ENCODE measurements at regions not wholly inside any gene's neighbourhood (a gene's known extent, or its start where the extent isn't known, plus 50 kb on each side); places are given as distances from the start of the nearest gene placed in this dataset.
A peak's percentile ranks its signal among the peaks of the same experiment; 100 is the strongest.

GRCh38 chr4:30370105-30370504 lies 350.1 kb upstream of the PCDH7 start:
- TF ChIP-seq TAF1 (IDR thresholded peaks at IDR 0.05; ENCODE audit: borderline replicate concordance, low read depth, low read length) (no peak), POLR2A (IDR thresholded peaks at IDR 0.05; ENCODE audit: low read depth, low read length) (no peak), POLR2AphosphoS5 (IDR thresholded peaks at IDR 0.05; ENCODE audit: low read depth, low read length) (no peak)
- DNase-seq (ENCODE audit: insufficient read length), result no peak
- no peak for FAIRE-seq

- DNase-seq (ENCODE audit: insufficient read length) (no peak), FAIRE-seq (peak; percentile 69)
- TF ChIP-seq POLR2AphosphoS5 (IDR thresholded peaks at IDR 0.05; ENCODE audit: low read depth, low read length), result no peak
- no peak for TF ChIP-seq TAF1 (IDR thresholded peaks at IDR 0.05; ENCODE audit: borderline replicate concordance, low read depth, low read length)
- TF ChIP-seq POLR2A (IDR thresholded peaks at IDR 0.05; ENCODE audit: low read depth, low read length), result no peak
These were observed 339.7 kb upstream of the PCDH7 start for GRCh38 chr4:30380404-30380998.

- no peak for TF ChIP-seq POLR2AphosphoS5 (IDR thresholded peaks at IDR 0.05; ENCODE audit: low read depth, low read length)
- DNase-seq (ENCODE audit: insufficient read length) (no peak), FAIRE-seq (no peak)
These were observed 334.5 kb upstream of the PCDH7 start for GRCh38 chr4:30385650-30386049.

GRCh38 chr4:30386266-30386895 lies 333.8 kb upstream of the PCDH7 start:
- FAIRE-seq (no peak), DNase-seq (ENCODE audit: insufficient read length) (no peak)
- no peak for TF ChIP-seq POLR2AphosphoS5 (IDR thresholded peaks at IDR 0.05; ENCODE audit: low read depth, low read length)
- no peak for TF ChIP-seq POLR2A (IDR thresholded peaks at IDR 0.05; ENCODE audit: low read depth, low read length)
- no peak for TF ChIP-seq TAF1 (IDR thresholded peaks at IDR 0.05; ENCODE audit: borderline replicate concordance, low read depth, low read length)

GRCh38 chr4:30395902-30396301 lies 324.3 kb upstream of the PCDH7 start:
- TF ChIP-seq TAF1 (IDR thresholded peaks at IDR 0.05; ENCODE audit: borderline replicate concordance, low read depth, low read length), result no peak
- TF ChIP-seq POLR2A (IDR thresholded peaks at IDR 0.05; ENCODE audit: low read depth, low read length), result no peak
- TF ChIP-seq POLR2AphosphoS5 (IDR thresholded peaks at IDR 0.05; ENCODE audit: low read depth, low read length), result no peak
- DNase-seq (ENCODE audit: insufficient read length) (no peak), FAIRE-seq (no peak)

- no peak for FAIRE-seq
- TF ChIP-seq TAF1 (IDR thresholded peaks at IDR 0.05; ENCODE audit: borderline replicate concordance, low read depth, low read length) (no peak), POLR2A (IDR thresholded peaks at IDR 0.05; ENCODE audit: low read depth, low read length) (no peak), POLR2AphosphoS5 (IDR thresholded peaks at IDR 0.05; ENCODE audit: low read depth, low read length) (no peak)
- no peak for DNase-seq (ENCODE audit: insufficient read length)
These were observed 323.2 kb upstream of the PCDH7 start for GRCh38 chr4:30396772-30397475.

- no peak for DNase-seq (ENCODE audit: insufficient read length)
- no peak for FAIRE-seq
- no peak for TF ChIP-seq POLR2AphosphoS5 (IDR thresholded peaks at IDR 0.05; ENCODE audit: low read depth, low read length)
These were observed 320.7 kb upstream of the PCDH7 start for GRCh38 chr4:30399476-30399875.

GRCh38 chr4:30402276-30402675 lies 317.9 kb upstream of the PCDH7 start:
- no peak for TF ChIP-seq TAF1 (IDR thresholded peaks at IDR 0.05; ENCODE audit: borderline replicate concordance, low read depth, low read length)
- no peak for TF ChIP-seq POLR2AphosphoS5 (IDR thresholded peaks at IDR 0.05; ENCODE audit: low read depth, low read length)
- TF ChIP-seq POLR2A (IDR thresholded peaks at IDR 0.05; ENCODE audit: low read depth, low read length), result no peak
- no peak for FAIRE-seq
- no peak for DNase-seq (ENCODE audit: insufficient read length)

GRCh38 chr4:30413915-30414314 lies 306.3 kb upstream of the PCDH7 start:
- FAIRE-seq, result no peak
- DNase-seq (ENCODE audit: insufficient read length), result no peak
- no peak for TF ChIP-seq POLR2A (IDR thresholded peaks at IDR 0.05; ENCODE audit: low read depth, low read length)
- no peak for TF ChIP-seq POLR2AphosphoS5 (IDR thresholded peaks at IDR 0.05; ENCODE audit: low read depth, low read length)
- no peak for TF ChIP-seq TAF1 (IDR thresholded peaks at IDR 0.05; ENCODE audit: borderline replicate concordance, low read depth, low read length)

GRCh38 chr4:30416547-30416946 lies 303.6 kb upstream of the PCDH7 start:
- FAIRE-seq (no peak), DNase-seq (ENCODE audit: insufficient read length) (no peak)
- TF ChIP-seq TAF1 (IDR thresholded peaks at IDR 0.05; ENCODE audit: borderline replicate concordance, low read depth, low read length), result no peak
- TF ChIP-seq POLR2AphosphoS5 (IDR thresholded peaks at IDR 0.05; ENCODE audit: low read depth, low read length), result no peak
- no peak for TF ChIP-seq POLR2A (IDR thresholded peaks at IDR 0.05; ENCODE audit: low read depth, low read length)

- TF ChIP-seq TAF1 (IDR thresholded peaks at IDR 0.05; ENCODE audit: borderline replicate concordance, low read depth, low read length) (no peak), POLR2A (IDR thresholded peaks at IDR 0.05; ENCODE audit: low read depth, low read length) (no peak), POLR2AphosphoS5 (IDR thresholded peaks at IDR 0.05; ENCODE audit: low read depth, low read length) (no peak)
- FAIRE-seq, result no peak
- no peak for DNase-seq (ENCODE audit: insufficient read length)
These were observed 292.2 kb upstream of the PCDH7 start for GRCh38 chr4:30427932-30428331.
